H1 (cell line): ENCODE measurements at regions not wholly inside any gene's neighbourhood (a gene's known extent, or its start where the extent isn't known, plus 50 kb on each side); places are given as distances from the start of the nearest gene placed in this dataset.

ENCODE experiments used
- CBX5 ChIP-seq: fragments of 300-800, 300-1000 bp; sonication (generic); IDR thresholded peaks from 2 replicates; pipeline ENCODE4 v1.7.1; 2016; ENCODE audit warnings: antibody characterized with exemption, low read length, low read depth
- CHD7 ChIP-seq: fragments of 300-600 bp; sonication (generic); IDR thresholded peaks from 2 replicates; pipeline ENCODE4 v1.7.1; 2012; ENCODE audit warnings: low read length, moderate library complexity, mild to moderate bottlenecking, inconsistent platforms; ENCODE audit not compliant: insufficient replicate concordance
- EZH2 ChIP-seq: fragments of 200-600 bp; sonication (generic); IDR thresholded peaks from 2 replicates; pipeline ENCODE4 v1.7.1; 2012; ENCODE audit warnings: low read depth, mild to moderate bottlenecking, moderate library complexity, low read length, inconsistent platforms; ENCODE audit not compliant: severe bottlenecking
- PHF8 ChIP-seq: fragments of 200-600 bp; sonication (generic); conservative IDR thresholded peaks from 2 replicates; pipeline ENCODE4 v1.7.1; 2012; ENCODE audit warnings: low read depth, mild to moderate bottlenecking, inconsistent platforms, low read length, moderate library complexity
- POLR2AphosphoS5 ChIP-seq: IDR thresholded peaks from 2 replicates; pipeline ENCODE4 v1.6.1; 2011; ENCODE audit warnings: low read depth, low read length
- POU5F1 ChIP-seq: IDR thresholded peaks from 2 replicates; pipeline ENCODE4 v1.6.1; 2011; ENCODE audit warnings: low read depth, mild to moderate bottlenecking, low read length, moderate library complexity
- SP1 ChIP-seq: IDR thresholded peaks from 2 replicates; pipeline ENCODE4 v1.6.1; 2011; ENCODE audit warnings: low read depth, low read length
- TEAD4 ChIP-seq: IDR thresholded peaks from 2 replicates; pipeline ENCODE4 v1.6.1; 2012; ENCODE audit warnings: low read depth, low read length, inconsistent platforms, mixed read lengths
- YY1 ChIP-seq: IDR thresholded peaks from 2 replicates; pipeline ENCODE4 v1.6.1; 2011; ENCODE audit warnings: low read depth, mild to moderate bottlenecking, low read length

- TF ChIP-seq CBX5 (no peak), TEAD4 (no peak), PHF8 (no peak), SP1 (no peak), CHD7 (no peak), POU5F1 (no peak), POLR2AphosphoS5 (no peak), YY1 (no peak), EZH2 (no peak)
These were observed 355.9 kb downstream of the PREX1 start (continued) for GRCh38 chr20:48471759-48472408.
